Neural progenitor cell (in vitro differentiated cells): ENCODE measurements at regions not wholly inside any gene's neighbourhood (a gene's known extent, or its start where the extent isn't known, plus 50 kb on each side); places are given as distances from the start of the nearest gene placed in this dataset.
"Not testable (repeated sequence)": the region's sequence is repeated elsewhere in the genome, so short reads cannot be mapped to it uniquely, and the experiment has no call there.

Source experiments
- DNase-seq: peaks from one replicate; pipeline ENCODE4 v3.0.0-alpha.2; 2016; ENCODE audit warnings: low spot score
- H2AFZ ChIP-seq: fragments of 200-600 bp; sonication (generic); replicated peaks from 2 replicates; pipeline ENCODE4 v1.6.1; 2016; ENCODE audit warnings: antibody characterized with exemption
- H3F3A ChIP-seq: fragments of 200-600 bp; sonication (generic); 2 replicates; pipeline ENCODE4 v1.6.1; 2016; ENCODE audit warnings: antibody characterized with exemption, low read depth
- H3K27ac ChIP-seq: fragments of 200-600 bp; sonication (generic); 2 replicates; pipeline ENCODE4 v1.5.1; 2016; ENCODE audit warnings: mild to moderate bottlenecking
- H3K27me3 ChIP-seq: fragments of 200-600 bp; sonication (generic); 2 replicates; pipeline ENCODE4 v1.6.1; 2016; ENCODE audit warnings: mild to moderate bottlenecking, moderate library complexity
- H3K36me3 ChIP-seq: fragments of 200-600 bp; sonication (generic); 2 replicates; pipeline ENCODE4 v1.5.1; 2016
- H3K4me1 ChIP-seq: fragments of 200-600 bp; sonication (generic); 2 replicates; pipeline ENCODE4 v1.6.1; 2016; ENCODE audit warnings: mixed run types
- H3K4me2 ChIP-seq: fragments of 200-600 bp; sonication (generic); 2 replicates; pipeline ENCODE4 v1.6.1; 2016
- H3K4me3 ChIP-seq: fragments of 200-600 bp; sonication (generic); 2 replicates; pipeline ENCODE4 v1.5.1; 2016
- H3K79me2 ChIP-seq: fragments of 200-600 bp; sonication (generic); 2 replicates; pipeline ENCODE4 v1.6.1; 2016; ENCODE audit warnings: low read depth
- H3K9ac ChIP-seq: fragments of 200-600 bp; sonication (generic); 2 replicates; pipeline ENCODE4 v1.6.1; 2016
- H3K9me3 ChIP-seq: fragments of 200-600 bp; sonication (generic); 2 replicates; pipeline ENCODE4 v1.5.1; 2016; ENCODE audit warnings: low read depth
- H4K20me1 ChIP-seq: fragments of 200-600 bp; sonication (generic); 2 replicates; pipeline ENCODE4 v1.6.1; 2016; ENCODE audit warnings: low read depth
- H3K27ac Mint-ChIP-seq: 3 replicates; pipeline ENCODE4 v1.8.0; 2021; ENCODE audit warnings: mixed read lengths
- H3K27me3 Mint-ChIP-seq: 2 replicates; pipeline ENCODE4 v1.8.0; 2022; ENCODE audit warnings: low read depth, mild to moderate bottlenecking, inconsistent platforms, moderate library complexity, mixed read lengths; ENCODE audit not compliant: insufficient read depth
- H3K36me3 Mint-ChIP-seq: 3 replicates; pipeline ENCODE4 v1.8.0; 2021; ENCODE audit warnings: mixed read lengths
- H3K4me1 Mint-ChIP-seq: 3 replicates; pipeline ENCODE4 v1.8.0; 2021; ENCODE audit warnings: mixed read lengths
- H3K4me3 Mint-ChIP-seq: 3 replicates; pipeline ENCODE4 v1.8.0; 2021; ENCODE audit warnings: mild to moderate bottlenecking, moderate library complexity, mixed read lengths
- H3K9me3 Mint-ChIP-seq: 3 replicates; pipeline ENCODE4 v1.8.0; 2020; ENCODE audit warnings: mixed read lengths
- EZH2 ChIP-seq: fragments of 200-600 bp; sonication (generic); IDR thresholded peaks from 2 replicates; pipeline ENCODE4 v1.6.1; 2017; ENCODE audit warnings: antibody characterized with exemption, mild to moderate bottlenecking, moderate library complexity
- EZH2phosphoT487 ChIP-seq: fragments of 200-600 bp; sonication (generic); IDR thresholded peaks from 2 replicates; pipeline ENCODE4 v1.6.1; 2017; ENCODE audit warnings: antibody characterized with exemption
- TF ChIP-seq, protein P1 (sequence below): fragments of 200-600 bp; sonication (generic); IDR thresholded peaks from 2 replicates; pipeline ENCODE4 v1.5.1; 2017; ENCODE audit warnings: antibody characterized with exemption, mild to moderate bottlenecking

DNA sequence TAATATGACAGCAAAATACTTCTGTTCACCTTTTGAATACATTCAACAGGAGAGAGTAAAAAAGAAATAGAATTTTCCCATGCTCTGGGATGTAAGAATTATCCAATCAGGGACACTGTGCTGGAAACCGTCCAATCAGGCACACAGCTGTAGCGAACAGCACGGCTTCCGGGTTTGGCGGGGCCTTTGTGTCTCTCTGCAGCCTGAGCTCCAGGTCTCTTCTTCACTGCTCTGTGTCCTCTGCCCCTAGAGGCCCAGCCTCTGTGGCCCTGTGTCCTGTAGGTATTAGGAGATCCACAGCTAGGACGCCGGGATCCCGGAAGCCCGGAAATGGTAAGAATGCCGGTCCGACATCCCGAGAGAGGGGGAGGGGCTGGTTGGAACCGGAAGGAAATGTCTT, 92.7 kb downstream of the ZNF737 start:
- Histone ChIP-seq H3K4me1 (no peaks in the 10 kb centered on the region), H3K27ac (no peak overlapping the region), H3F3A (no peaks in the 10 kb centered on the region), H2AFZ (no peak overlapping the region), H4K20me1 (no peaks in the 10 kb centered on the region), H3K27me3 (no peaks in the 10 kb centered on the region), H3K36me3 (no peaks in the 10 kb centered on the region), H3K79me2 (no peaks in the 10 kb centered on the region), H3K9me3 (no peaks in the 10 kb centered on the region), H3K4me2 (no peak overlapping the region), H3K9ac (no peak overlapping the region), H3K4me3 (no peak overlapping the region)
- H3K36me3 Mint-ChIP-seq = no peaks in the 10 kb centered on the region
- H3K4me1 Mint-ChIP-seq = no peaks in the 10 kb centered on the region
- no peak overlapping the region for H3K4me3 Mint-ChIP-seq
- TF ChIP-seq EZH2phosphoT487 (no peak), EZH2 (no peak)
- TF ChIP-seq, protein P1, sequence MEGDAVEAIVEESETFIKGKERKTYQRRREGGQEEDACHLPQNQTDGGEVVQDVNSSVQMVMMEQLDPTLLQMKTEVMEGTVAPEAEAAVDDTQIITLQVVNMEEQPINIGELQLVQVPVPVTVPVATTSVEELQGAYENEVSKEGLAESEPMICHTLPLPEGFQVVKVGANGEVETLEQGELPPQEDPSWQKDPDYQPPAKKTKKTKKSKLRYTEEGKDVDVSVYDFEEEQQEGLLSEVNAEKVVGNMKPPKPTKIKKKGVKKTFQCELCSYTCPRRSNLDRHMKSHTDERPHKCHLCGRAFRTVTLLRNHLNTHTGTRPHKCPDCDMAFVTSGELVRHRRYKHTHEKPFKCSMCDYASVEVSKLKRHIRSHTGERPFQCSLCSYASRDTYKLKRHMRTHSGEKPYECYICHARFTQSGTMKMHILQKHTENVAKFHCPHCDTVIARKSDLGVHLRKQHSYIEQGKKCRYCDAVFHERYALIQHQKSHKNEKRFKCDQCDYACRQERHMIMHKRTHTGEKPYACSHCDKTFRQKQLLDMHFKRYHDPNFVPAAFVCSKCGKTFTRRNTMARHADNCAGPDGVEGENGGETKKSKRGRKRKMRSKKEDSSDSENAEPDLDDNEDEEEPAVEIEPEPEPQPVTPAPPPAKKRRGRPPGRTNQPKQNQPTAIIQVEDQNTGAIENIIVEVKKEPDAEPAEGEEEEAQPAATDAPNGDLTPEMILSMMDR = no peak
- DNase-seq = no peak
- peaks cover 33% of the 10 kb centered on the region for H3K9me3 Mint-ChIP-seq
- H3K27ac Mint-ChIP-seq = no peak overlapping the region
- H3K27me3 Mint-ChIP-seq = no peaks in the 10 kb centered on the region

DNA sequence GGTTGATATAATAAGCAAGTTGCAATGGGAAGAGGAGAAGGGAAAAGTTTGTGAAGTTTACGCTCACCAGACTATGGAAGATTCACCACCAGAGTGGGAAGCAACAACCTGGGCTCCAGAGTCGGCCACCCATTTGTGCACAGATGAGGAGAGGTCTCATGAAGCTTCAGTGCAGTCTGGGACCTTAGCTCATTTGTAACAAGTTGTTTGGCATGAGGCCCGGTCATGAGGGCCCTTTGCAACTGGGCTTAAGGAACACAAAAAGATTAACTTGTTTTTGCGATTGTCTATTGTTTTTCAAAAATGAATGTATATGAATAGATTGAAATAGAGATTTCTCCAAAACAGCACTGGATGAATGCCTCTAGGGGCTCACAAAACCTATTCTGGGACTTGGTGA, 94.2 kb downstream of the ZNF737 start:
- H3K4me1 ChIP-seq = no peaks in the 10 kb centered on the region
- peaks cover 20% of the 10 kb centered on the region for H3K9me3 Mint-ChIP-seq
- DNase-seq = no peak
- no peaks in the 10 kb centered on the region for H3K27me3 Mint-ChIP-seq
- H3K4me3 Mint-ChIP-seq = no peak overlapping the region
- no peaks in the 10 kb centered on the region for H3K36me3 Mint-ChIP-seq
- no peak overlapping the region for H3K27ac Mint-ChIP-seq
- no peaks in the 10 kb centered on the region for H3K9me3 ChIP-seq
- H3K27ac ChIP-seq = no peak overlapping the region
- H3K9ac ChIP-seq = no peak overlapping the region
- no peak overlapping the region for H2AFZ ChIP-seq
- H3K36me3 ChIP-seq = no peaks in the 10 kb centered on the region
- no peak overlapping the region for H3K4me3 ChIP-seq
- H3K4me1 Mint-ChIP-seq = no peaks in the 10 kb centered on the region
- H3K27me3 ChIP-seq = no peaks in the 10 kb centered on the region
- H3K79me2 ChIP-seq = no peaks in the 10 kb centered on the region
- H4K20me1 ChIP-seq = no peaks in the 10 kb centered on the region
- no peak overlapping the region for H3K4me2 ChIP-seq
- no peaks in the 10 kb centered on the region for H3F3A ChIP-seq
- TF ChIP-seq EZH2phosphoT487 (no peak), EZH2 (no peak)
- TF ChIP-seq, protein P1 = no peak

DNA sequence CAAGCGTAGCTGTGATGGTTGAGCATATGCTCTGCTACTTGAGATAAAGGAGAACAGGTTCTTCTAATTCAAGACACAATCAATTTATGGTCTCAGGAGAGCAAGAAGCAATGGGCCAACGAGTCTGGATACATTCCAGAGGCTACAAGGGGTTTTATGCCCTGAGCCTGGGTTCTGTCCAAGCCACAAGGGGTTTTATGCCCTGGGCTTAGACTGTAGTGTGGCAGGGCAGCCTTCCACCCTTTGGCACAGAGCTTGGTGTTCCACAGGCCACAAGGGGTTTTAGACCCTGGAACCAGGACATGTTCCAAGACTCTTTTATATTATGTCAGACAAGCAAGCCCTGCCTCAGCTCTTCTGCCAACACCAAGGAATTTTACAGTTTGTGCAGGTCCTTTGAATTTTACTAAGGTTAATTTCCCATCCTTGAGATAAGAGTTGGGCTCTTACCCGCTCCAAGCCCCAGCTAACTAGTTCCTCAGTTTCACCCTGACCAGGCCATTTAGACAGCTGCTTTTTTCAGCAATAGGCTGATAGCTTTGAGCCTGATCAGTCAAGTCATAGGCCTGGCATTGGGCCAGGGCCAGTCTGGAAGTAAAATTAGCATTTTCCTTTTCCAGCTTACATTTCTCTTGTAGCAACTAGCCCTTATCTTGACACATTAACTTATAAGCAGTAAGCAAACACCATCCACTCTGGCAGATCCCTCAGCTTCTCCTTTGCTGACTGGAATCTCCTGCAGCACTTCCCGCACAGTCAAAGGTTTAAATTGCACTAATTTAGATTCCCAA, 95.0 kb downstream of the ZNF737 start:
- Mint-ChIP-seq H3K4me3 (no peak overlapping the region), H3K9me3 (peaks cover 13% of the 10 kb centered on the region), H3K27ac (no peak overlapping the region), H3K27me3 (no peaks in the 10 kb centered on the region), H3K36me3 (no peaks in the 10 kb centered on the region), H3K4me1 (no peaks in the 10 kb centered on the region)
- TF ChIP-seq EZH2phosphoT487 (no peak), EZH2 (no peak)
- TF ChIP-seq, protein P1 = no peak
- no peak overlapping the region for H3K4me2 ChIP-seq
- H3F3A ChIP-seq = no peaks in the 10 kb centered on the region
- no peaks in the 10 kb centered on the region for H3K79me2 ChIP-seq
- no peaks in the 10 kb centered on the region for H3K36me3 ChIP-seq
- no peaks in the 10 kb centered on the region for H3K9me3 ChIP-seq
- H3K9ac ChIP-seq = no peak overlapping the region
- H3K27me3 ChIP-seq = no peaks in the 10 kb centered on the region
- DNase-seq = no peak
- H2AFZ ChIP-seq = no peak overlapping the region
- H3K27ac ChIP-seq = no peak overlapping the region
- no peak overlapping the region for H3K4me3 ChIP-seq
- no peaks in the 10 kb centered on the region for H3K4me1 ChIP-seq
- no peaks in the 10 kb centered on the region for H4K20me1 ChIP-seq

DNA sequence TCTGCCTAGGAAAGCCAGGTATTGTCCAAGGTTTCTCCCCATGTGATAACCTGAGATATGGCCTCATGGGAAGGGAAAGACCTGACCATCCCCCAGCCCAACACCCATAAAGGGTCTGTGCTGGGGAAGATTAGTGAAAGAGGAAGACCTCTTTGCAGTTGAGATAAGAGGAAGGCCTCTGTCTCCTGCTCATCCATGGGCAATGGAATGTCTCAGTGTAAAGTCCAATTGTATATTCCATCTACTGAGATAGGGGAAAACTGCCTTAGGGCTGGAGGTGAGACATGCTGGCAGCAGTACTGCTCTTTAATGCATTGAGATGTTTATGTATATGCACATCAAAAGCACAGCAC, 99.0 kb downstream of the ZNF737 start:
- H3K27me3 ChIP-seq, H3K9me3 ChIP-seq, H4K20me1 ChIP-seq, H3K4me3 Mint-ChIP-seq, DNase-seq, H3K4me1 Mint-ChIP-seq, H2AFZ ChIP-seq, H3K9ac ChIP-seq, H3K4me3 ChIP-seq, H3K4me1 ChIP-seq, H3K27ac Mint-ChIP-seq, H3K79me2 ChIP-seq, H3K27ac ChIP-seq, H3K9me3 Mint-ChIP-seq, H3K27me3 Mint-ChIP-seq, H3K36me3 ChIP-seq, H3K36me3 Mint-ChIP-seq, H3F3A ChIP-seq, H3K4me2 ChIP-seq: not testable (repeated sequence)

DNA sequence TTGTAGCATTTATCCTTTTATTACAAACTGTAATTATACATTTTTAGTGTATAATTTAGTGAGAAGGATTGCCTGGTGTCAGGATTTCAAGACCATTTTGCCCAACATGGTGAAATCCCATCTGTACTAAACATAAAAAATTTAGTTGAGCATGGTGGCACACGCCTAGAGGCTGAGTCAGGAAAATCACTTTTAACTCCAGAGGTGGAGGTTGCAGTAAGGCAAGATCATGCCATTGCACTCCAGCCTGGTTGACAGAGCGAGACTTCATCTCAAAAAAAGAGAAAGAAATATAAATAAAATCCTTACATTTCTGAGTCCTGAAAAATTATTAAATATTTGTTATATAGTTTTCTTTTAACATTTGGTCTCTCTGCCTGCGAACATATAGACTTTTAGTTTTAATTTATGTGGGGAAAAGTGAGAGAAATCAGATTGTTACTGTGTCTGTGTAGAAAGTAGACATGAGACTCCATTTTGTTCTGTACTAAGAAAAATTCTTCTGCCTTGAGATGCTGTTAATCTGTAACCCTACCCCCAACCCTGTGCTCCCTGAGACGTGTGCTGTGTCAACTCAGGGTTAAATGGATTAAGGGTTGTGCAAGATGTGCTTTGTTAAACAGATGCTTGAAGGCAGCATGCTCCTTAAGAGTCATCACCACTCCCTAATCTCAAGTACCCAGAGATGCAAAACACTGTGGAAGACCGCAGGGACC, 99.5 kb downstream of the ZNF737 start:
- H2AFZ ChIP-seq, H3K9me3 Mint-ChIP-seq, H3K4me3 ChIP-seq, H4K20me1 ChIP-seq, H3K4me1 Mint-ChIP-seq, H3K27ac Mint-ChIP-seq, H3K4me2 ChIP-seq, H3F3A ChIP-seq, H3K9me3 ChIP-seq, H3K27me3 Mint-ChIP-seq, H3K4me3 Mint-ChIP-seq, H3K36me3 ChIP-seq, H3K27me3 ChIP-seq, DNase-seq, H3K27ac ChIP-seq, H3K79me2 ChIP-seq, H3K9ac ChIP-seq, H3K36me3 Mint-ChIP-seq, H3K4me1 ChIP-seq: not testable (repeated sequence)
